ENCODE measurements at regions not wholly inside any gene's neighbourhood (a gene's known extent, or its start where the extent isn't known, plus 50 kb on each side); places are given as distances from the start of the nearest gene placed in this dataset.
A peak's percentile ranks its signal among the peaks of the same experiment; 100 is the strongest.

DNA sequence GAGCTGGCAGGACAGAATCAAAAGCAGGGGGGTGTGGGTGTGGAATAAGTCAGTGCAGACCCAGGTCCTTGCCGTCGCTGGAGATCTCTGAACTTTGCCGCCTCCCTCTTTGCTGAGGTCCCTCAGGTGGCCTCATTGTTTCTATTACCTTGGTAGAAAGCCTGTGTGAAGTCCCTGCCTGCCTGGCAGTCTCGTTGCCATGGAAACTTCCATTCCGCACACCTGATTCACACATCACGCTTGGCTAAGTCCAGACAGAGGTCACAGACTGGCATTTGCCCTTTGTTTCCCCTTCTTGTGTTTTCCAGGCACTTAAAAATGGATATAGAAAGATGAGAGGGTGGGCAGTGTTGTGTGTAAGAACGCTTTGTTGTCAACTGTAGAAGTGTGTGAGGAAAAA is 260.6 kb downstream of the PRL start:
- TF ChIP-seq, protein P1, sequence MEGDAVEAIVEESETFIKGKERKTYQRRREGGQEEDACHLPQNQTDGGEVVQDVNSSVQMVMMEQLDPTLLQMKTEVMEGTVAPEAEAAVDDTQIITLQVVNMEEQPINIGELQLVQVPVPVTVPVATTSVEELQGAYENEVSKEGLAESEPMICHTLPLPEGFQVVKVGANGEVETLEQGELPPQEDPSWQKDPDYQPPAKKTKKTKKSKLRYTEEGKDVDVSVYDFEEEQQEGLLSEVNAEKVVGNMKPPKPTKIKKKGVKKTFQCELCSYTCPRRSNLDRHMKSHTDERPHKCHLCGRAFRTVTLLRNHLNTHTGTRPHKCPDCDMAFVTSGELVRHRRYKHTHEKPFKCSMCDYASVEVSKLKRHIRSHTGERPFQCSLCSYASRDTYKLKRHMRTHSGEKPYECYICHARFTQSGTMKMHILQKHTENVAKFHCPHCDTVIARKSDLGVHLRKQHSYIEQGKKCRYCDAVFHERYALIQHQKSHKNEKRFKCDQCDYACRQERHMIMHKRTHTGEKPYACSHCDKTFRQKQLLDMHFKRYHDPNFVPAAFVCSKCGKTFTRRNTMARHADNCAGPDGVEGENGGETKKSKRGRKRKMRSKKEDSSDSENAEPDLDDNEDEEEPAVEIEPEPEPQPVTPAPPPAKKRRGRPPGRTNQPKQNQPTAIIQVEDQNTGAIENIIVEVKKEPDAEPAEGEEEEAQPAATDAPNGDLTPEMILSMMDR (IDR thresholded peaks at IDR 0.05), result no peak
- no peak for DNase-seq (ENCODE audit: low spot score)
- ATAC-seq (ENCODE audit: low FRiP score), result peak; percentile 44

DNA sequence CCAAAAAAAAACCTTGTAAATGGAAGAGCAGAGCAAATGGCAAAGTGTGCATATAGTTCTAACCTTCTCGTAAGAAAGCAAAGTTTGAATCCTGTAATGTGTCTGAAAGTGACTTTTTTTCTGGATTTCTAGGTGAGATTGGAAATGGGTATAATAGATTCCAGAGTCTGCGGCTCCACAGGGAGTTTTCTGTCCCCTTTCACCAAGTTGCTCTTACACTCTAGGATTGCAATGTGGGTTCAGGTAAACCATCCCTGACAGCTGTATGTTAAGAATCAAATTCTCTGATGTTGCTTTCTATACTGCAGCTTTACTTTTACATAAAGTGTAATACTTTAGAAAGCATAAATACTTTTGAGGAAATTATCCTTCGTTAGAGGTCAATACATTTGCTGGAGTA is 260.1 kb downstream of the PRL start:
- ATAC-seq (ENCODE audit: low FRiP score) (no peak), DNase-seq (ENCODE audit: low spot score) (no peak)
- TF ChIP-seq, protein P1 (IDR thresholded peaks at IDR 0.05), result no peak

DNA sequence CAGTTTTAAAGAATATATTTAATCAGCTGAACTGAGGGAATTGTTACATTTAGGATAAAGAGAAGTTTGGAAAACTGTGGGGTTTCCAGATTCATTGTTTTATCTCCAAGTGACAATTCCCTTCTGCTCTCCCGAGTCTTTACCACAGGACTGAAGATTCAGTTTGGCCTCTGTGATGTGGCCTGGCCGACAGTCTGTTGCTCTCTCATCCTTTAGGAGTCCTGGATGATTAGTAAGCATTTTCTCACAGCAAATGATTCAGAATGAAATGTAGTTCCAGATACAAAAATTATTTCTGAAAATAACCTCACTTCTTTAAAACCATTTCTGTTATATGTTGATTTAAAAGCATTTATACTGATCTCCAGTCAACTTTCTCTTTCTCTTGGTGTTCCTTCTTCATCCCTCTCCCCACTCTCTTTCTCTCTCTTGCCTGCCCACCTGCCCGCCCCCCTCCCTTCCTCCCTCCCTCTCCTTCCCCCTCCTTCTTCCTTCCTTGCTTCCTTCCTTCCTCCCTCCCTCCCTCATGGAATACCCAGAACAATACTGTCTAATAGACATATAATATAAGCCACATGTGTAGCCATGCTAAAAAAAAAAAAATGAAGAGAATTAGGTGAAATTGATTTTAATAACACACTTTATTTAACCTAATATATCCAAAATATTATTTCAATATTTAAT is 254.9 kb downstream of the PRL start:
- no peak for DNase-seq (ENCODE audit: low spot score)
- TF ChIP-seq, protein P1 (IDR thresholded peaks at IDR 0.05), result no peak
- peak; percentile 38 for ATAC-seq (ENCODE audit: low FRiP score)

DNA sequence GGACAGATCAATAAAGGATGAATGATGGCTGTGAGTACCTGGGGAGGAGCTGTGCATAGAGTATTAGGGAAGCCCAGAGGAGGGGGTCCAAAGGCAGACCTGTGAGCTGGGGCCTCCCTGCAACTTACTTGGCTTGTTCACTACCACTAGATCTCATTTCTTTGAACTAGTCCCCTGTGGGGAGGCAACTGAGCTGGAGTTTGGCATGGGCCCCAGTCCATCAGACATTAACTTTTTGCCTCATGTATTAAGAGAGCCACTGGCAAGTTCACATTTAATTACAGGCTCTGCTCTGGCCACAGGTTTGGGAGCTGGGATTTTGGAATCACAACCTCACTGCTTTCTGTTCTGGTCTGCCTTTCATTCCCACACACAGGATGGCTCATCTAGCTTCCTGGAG is 254.1 kb downstream of the PRL start:
- DNase-seq (ENCODE audit: low spot score), result no peak
- TF ChIP-seq, protein P1 (IDR thresholded peaks at IDR 0.05), result no peak

DNA sequence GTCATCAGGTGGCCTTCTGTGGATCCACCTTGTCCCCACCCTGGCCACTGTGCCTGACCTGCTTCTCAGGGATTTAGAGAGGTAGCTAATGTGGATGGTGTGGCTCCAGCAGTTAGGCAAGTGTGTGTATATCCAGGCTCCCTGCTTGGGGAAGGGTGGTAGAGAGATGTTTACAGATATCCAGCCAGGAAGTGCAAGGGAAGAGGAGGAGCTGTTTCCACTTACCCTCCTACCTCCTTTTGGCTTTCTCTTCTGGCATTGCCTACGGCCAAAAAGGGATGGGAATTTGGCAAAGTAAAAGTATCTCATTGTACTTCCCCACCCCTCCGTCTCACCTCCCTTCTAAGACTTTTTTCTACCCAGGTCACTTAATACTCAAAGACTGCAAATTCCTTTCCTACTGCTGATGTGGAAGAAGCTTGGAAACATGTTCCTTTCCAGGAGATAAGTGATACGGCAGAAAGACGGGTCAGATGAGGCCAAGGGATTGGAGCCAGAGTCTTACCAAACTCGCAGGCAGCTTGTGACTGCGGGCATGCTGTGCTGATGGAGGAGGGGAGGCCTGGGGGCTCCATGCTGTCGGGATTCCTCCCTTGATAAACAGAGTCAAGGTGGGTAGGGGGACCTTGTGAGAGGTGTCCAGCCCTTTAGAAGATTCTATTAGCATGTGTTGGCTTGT is 253.4 kb downstream of the PRL start:
- TF ChIP-seq, protein P1 (IDR thresholded peaks at IDR 0.05), result no peak
- ATAC-seq (ENCODE audit: low FRiP score) (peak; percentile 84), DNase-seq (ENCODE audit: low spot score) (no peak)

More for the DNA sequence above, 254.1 kb downstream of the PRL start:
- ATAC-seq (ENCODE audit: low FRiP score), result peak; percentile 41

DNA sequence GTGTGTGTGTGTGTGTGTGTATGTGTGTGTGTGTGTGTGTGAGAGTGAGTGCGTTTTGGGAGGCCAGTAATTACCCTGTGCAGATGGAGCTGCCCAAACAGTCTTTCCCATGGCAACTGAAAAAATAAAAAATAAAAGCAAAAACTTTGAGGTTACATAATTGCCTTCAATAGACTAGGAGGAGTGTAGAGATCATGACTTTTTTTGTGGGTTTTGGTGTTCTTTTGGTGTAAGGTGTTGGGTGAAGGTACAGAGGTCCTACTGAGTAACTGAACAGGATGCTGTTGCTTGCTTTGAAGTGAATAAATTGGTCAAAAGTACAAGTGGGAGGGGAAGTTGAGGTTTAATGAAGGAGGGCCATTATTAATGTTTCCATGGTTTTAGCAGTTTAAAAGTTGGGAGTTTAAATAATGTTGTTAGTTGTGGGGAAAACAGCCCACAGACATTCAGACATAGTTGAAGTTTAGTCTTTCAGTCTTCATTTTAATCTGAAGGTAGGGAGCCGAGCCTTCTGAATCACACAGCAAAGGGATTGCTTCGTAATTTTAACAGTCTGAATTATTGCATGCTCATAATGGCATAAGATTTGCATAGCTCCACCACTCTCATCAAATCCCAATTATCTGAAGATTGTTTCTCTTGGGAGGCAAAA is 251.4 kb downstream of the PRL start:
- DNase-seq (ENCODE audit: low spot score) (no peak), ATAC-seq (ENCODE audit: low FRiP score) (no peak)
- TF ChIP-seq, protein P1 (IDR thresholded peaks at IDR 0.05), result no peak

All from omental fat pad (tissue), 3 donors.